SH-SY5Y (cell line): ENCODE measurements at regions not wholly inside any gene's neighbourhood (a gene's known extent, or its start where the extent isn't known, plus 50 kb on each side); places are given as distances from the start of the nearest gene placed in this dataset.

Experiments
- GATA2 ChIP-seq: IDR thresholded peaks from 2 replicates; pipeline ENCODE4 v1.6.1; 2011; ENCODE audit warnings: mild to moderate bottlenecking, low read depth, low read length
- GATA3 ChIP-seq: IDR thresholded peaks from 2 replicates; pipeline ENCODE4 v1.6.1; 2011; ENCODE audit warnings: low read depth, mild to moderate bottlenecking, low read length, moderate library complexity

DNA sequence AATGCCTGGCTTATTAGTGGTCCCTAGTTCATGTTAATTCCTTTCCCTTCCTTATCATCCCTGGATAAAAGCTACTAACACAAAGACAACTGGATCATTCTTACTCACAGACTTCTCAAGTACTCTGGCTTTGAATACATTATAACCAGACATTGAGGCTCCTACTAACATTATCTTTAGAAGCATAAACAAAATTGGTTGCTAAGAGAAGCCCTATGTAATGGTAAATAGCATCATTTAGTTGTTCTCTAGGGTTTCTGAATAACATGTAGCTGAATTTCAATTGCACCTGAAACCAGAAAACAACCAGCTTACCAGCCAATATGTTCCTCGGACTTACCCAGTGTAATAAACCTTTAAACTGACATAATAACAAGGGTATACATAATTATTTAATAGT, 114.1 kb upstream of the NCKAP5 start:
- TF ChIP-seq GATA3 (no peak), GATA2 (no peak)
